Astrocyte (in vitro differentiated cells and primary cell): ENCODE measurements at regions not wholly inside any gene's neighbourhood (a gene's known extent, or its start where the extent isn't known, plus 50 kb on each side); places are given as distances from the start of the nearest gene placed in this dataset.

Source experiments
- DNase-seq: peaks from one replicate; pipeline ENCODE4 v3.0.0-alpha.2; 2010; ENCODE audit warnings: low read depth
- FAIRE-seq: peaks from 2 replicates; lab custom pipeline; 2011; peaks lifted over from hg19 to GRCh38; lab: Jason Lieb, UNC
- H2AFZ ChIP-seq: 2 replicates; pipeline ENCODE4 v1.6.0; 2012; ENCODE audit warnings: low read depth, low read length, inconsistent platforms
- H3K27ac ChIP-seq: 2 replicates; pipeline ENCODE4 v1.5.1; 2011; ENCODE audit warnings: low read depth, low read length, inconsistent platforms
- H3K27me3 ChIP-seq: 2 replicates; pipeline ENCODE4 v1.6.0; 2011; ENCODE audit warnings: low read length, inconsistent platforms; ENCODE audit not compliant: insufficient read depth
- H3K36me3 ChIP-seq: 2 replicates; pipeline ENCODE4 v1.5.1; 2011; ENCODE audit warnings: low read length, inconsistent platforms; ENCODE audit not compliant: insufficient read depth
- H3K4me1 ChIP-seq: 2 replicates; pipeline ENCODE4 v1.5.1; 2011; ENCODE audit warnings: low read length, inconsistent platforms; ENCODE audit not compliant: insufficient read depth
- H3K4me2 ChIP-seq: 2 replicates; pipeline ENCODE4 v1.6.0; 2012; ENCODE audit warnings: low read length, inconsistent platforms
- H3K4me3 ChIP-seq: 2 replicates; pipeline ENCODE4 v1.5.1; 2011; ENCODE audit warnings: low read depth, mild to moderate bottlenecking, low read length, inconsistent platforms; ENCODE audit not compliant: insufficient read depth
- H3K79me2 ChIP-seq: 2 replicates; pipeline ENCODE4 v1.6.0; 2012; ENCODE audit warnings: mild to moderate bottlenecking, low read length, inconsistent platforms; ENCODE audit not compliant: insufficient read depth
- H3K9ac ChIP-seq: 2 replicates; pipeline ENCODE4 v1.6.0; 2012; ENCODE audit warnings: mild to moderate bottlenecking, low read length, inconsistent platforms
- H3K9me3 ChIP-seq: 2 replicates; pipeline ENCODE4 v1.5.1; 2012; ENCODE audit warnings: low read depth, mild to moderate bottlenecking, low read length, inconsistent platforms; ENCODE audit not compliant: insufficient read depth
- H4K20me1 ChIP-seq: 2 replicates; pipeline ENCODE4 v1.6.0; 2012; ENCODE audit warnings: low read length, inconsistent platforms; ENCODE audit not compliant: insufficient read depth
- H3K27ac Mint-ChIP-seq: one replicate; pipeline ENCODE4 v1.8.0; 2021; ENCODE audit warnings: mild to moderate bottlenecking, mixed read lengths; ENCODE audit not compliant: unreplicated experiment
- H3K27me3 Mint-ChIP-seq: one replicate; pipeline ENCODE4 v1.8.0; 2021; ENCODE audit warnings: low read depth, mixed read lengths; ENCODE audit not compliant: unreplicated experiment
- H3K36me3 Mint-ChIP-seq: one replicate; pipeline ENCODE4 v1.8.0; 2021; ENCODE audit warnings: low read depth, mixed read lengths; ENCODE audit not compliant: unreplicated experiment
- H3K4me1 Mint-ChIP-seq: one replicate; pipeline ENCODE4 v1.8.0; 2021; ENCODE audit warnings: low read depth, mixed read lengths; ENCODE audit not compliant: unreplicated experiment
- H3K4me3 Mint-ChIP-seq: one replicate; pipeline ENCODE4 v1.8.0; 2021; ENCODE audit warnings: mild to moderate bottlenecking, moderate library complexity, mixed read lengths; ENCODE audit not compliant: unreplicated experiment
- H3K9me3 Mint-ChIP-seq: one replicate; pipeline ENCODE4 v1.8.0; 2021; ENCODE audit warnings: mild to moderate bottlenecking, mixed read lengths; ENCODE audit not compliant: unreplicated experiment
- CTCF ChIP-seq: IDR thresholded peaks from 2 replicates; pipeline ENCODE4 v1.5.1; 2011; ENCODE audit warnings: low read depth, mild to moderate bottlenecking, inconsistent platforms, low read length, moderate library complexity; ENCODE audit not compliant: insufficient read depth
- EZH2 ChIP-seq: IDR thresholded peaks from 2 replicates; pipeline ENCODE4 v1.6.1; 2012; ENCODE audit warnings: mild to moderate bottlenecking, low read length, inconsistent platforms; ENCODE audit not compliant: insufficient read depth

DNA sequence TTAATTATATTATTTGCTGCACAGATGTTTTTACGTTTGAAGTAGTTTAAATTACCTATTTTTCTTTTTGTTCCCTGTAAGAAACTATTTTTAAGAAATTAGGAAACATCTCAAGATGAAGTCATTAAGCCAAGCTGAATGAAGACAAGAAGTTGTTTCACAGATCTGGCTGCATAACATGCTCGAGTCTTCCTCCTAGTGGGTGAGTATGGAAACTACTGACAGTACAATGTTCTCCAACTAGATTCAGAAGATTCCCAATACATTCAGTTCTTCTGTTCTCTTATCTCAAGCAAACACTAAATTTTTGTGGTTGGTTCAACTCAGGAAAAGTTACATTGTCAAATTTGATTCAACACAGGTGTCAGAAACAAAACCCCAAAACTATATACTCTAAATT is 256.8 kb upstream of the VCX start:
- DNase-seq, result peak; percentile 2
- Mint-ChIP-seq H3K27ac (no peak overlapping the region), H3K9me3 (no peaks in the 10 kb centered on the region), H3K4me3 (no peak overlapping the region), H3K27me3 (no peaks in the 10 kb centered on the region), H3K36me3 (no peaks in the 10 kb centered on the region), H3K4me1 (no peaks in the 10 kb centered on the region)
- Histone ChIP-seq H3K27ac (no peak overlapping the region), H3K9ac (no peak overlapping the region), H3K4me3 (no peak overlapping the region), H3K4me2 (no peak overlapping the region), H3K9me3 (no peaks in the 10 kb centered on the region), H4K20me1 (no peaks in the 10 kb centered on the region), H2AFZ (no peak overlapping the region), H3K36me3 (no peaks in the 10 kb centered on the region), H3K27me3 (no peaks in the 10 kb centered on the region), H3K79me2 (no peaks in the 10 kb centered on the region), H3K4me1 (no peaks in the 10 kb centered on the region)
- TF ChIP-seq CTCF (peak; percentile 31), EZH2 (no peak)
- peak; percentile 99 for FAIRE-seq

- H3K27ac Mint-ChIP-seq, result no peak overlapping the region
- peak; percentile 92 for FAIRE-seq
- H3K9me3 ChIP-seq, result no peaks in the 10 kb centered on the region
Measured at GRCh38 chrX:7582191-7582590, 260.8 kb upstream of the VCX start.

More at GRCh38 chrX:7582191-7582590, 260.8 kb upstream of the VCX start:
- Histone ChIP-seq H3K79me2 (no peaks in the 10 kb centered on the region), H3K36me3 (no peaks in the 10 kb centered on the region), H3K4me3 (no peak overlapping the region), H3K9ac (no peak overlapping the region), H3K4me2 (no peak overlapping the region), H2AFZ (no peak overlapping the region), H3K4me1 (no peaks in the 10 kb centered on the region), H3K27me3 (no peaks in the 10 kb centered on the region), H3K27ac (no peak overlapping the region), H4K20me1 (no peaks in the 10 kb centered on the region)
- no peaks in the 10 kb centered on the region for H3K36me3 Mint-ChIP-seq
- H3K4me3 Mint-ChIP-seq, result no peak overlapping the region
- no peak for DNase-seq
- no peaks in the 10 kb centered on the region for H3K27me3 Mint-ChIP-seq
- TF ChIP-seq CTCF, result no peak
- no peak for TF ChIP-seq EZH2
- H3K9me3 Mint-ChIP-seq, result no peaks in the 10 kb centered on the region
- no peaks in the 10 kb centered on the region for H3K4me1 Mint-ChIP-seq
